ENCODE measurements at regions not wholly inside any gene's neighbourhood (a gene's known extent, or its start where the extent isn't known, plus 50 kb on each side); places are given as distances from the start of the nearest gene placed in this dataset.

DNA sequence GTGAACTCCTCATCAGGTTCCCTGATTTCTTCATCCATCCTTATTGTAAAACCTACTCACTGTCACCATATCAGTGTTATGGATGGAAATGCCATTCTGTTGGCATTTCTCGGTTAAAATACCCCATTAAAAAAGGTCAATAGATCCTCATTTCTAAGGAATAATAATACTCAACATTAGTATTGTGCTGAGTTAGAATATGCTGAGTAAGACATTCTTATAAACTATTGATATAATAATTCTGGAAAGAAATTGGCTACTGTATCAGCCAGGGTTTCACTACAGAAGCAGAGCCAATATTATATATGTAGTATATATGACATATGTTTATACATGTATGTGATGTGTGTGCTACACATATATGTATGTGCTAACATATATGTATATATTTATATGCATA lies 95.4 kb upstream of the KCNH8 start:
- TF ChIP-seq, protein P1, sequence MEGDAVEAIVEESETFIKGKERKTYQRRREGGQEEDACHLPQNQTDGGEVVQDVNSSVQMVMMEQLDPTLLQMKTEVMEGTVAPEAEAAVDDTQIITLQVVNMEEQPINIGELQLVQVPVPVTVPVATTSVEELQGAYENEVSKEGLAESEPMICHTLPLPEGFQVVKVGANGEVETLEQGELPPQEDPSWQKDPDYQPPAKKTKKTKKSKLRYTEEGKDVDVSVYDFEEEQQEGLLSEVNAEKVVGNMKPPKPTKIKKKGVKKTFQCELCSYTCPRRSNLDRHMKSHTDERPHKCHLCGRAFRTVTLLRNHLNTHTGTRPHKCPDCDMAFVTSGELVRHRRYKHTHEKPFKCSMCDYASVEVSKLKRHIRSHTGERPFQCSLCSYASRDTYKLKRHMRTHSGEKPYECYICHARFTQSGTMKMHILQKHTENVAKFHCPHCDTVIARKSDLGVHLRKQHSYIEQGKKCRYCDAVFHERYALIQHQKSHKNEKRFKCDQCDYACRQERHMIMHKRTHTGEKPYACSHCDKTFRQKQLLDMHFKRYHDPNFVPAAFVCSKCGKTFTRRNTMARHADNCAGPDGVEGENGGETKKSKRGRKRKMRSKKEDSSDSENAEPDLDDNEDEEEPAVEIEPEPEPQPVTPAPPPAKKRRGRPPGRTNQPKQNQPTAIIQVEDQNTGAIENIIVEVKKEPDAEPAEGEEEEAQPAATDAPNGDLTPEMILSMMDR (IDR thresholded peaks at IDR 0.05; ENCODE audit: borderline replicate concordance, extremely low read depth, low read length, poor library complexity, severe bottlenecking) = no peak
- no peak for TF ChIP-seq EZH2 (IDR thresholded peaks at IDR 0.05; ENCODE audit: borderline replicate concordance, low read depth, low read length, severe bottlenecking)

Data from DND-41 (cell line).